ENCODE measurements at regions not wholly inside any gene's neighbourhood (a gene's known extent, or its start where the extent isn't known, plus 50 kb on each side); places are given as distances from the start of the nearest gene placed in this dataset.

DNA sequence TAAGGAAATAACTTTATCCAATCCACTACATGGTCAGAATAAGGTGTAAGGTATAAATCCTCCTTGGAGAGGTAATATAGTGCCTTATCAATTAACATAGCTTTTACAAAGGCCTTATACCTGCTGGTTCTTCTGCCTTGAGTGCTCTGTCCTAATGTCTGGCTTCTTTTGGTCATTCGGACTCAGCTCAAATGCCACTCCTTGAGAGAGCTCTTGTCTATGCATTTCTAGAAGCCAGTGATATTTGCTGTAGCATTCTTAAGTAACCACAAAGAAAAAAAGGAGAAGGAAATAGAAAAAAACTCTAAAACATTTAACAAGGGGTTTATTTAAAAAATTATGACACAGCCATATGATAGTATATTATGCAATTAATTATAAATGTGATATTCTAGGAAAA lies 444.8 kb upstream of the SLIT2 start:
- H3K27me3 ChIP-seq (replicated peaks; ENCODE audit: control insufficient read depth, insufficient read depth, low read length) = no peaks in the 10 kb centered on the region
- DNase-seq (ENCODE audit: extremely low read depth, insufficient read length) = no peak
- TF ChIP-seq, protein P1, sequence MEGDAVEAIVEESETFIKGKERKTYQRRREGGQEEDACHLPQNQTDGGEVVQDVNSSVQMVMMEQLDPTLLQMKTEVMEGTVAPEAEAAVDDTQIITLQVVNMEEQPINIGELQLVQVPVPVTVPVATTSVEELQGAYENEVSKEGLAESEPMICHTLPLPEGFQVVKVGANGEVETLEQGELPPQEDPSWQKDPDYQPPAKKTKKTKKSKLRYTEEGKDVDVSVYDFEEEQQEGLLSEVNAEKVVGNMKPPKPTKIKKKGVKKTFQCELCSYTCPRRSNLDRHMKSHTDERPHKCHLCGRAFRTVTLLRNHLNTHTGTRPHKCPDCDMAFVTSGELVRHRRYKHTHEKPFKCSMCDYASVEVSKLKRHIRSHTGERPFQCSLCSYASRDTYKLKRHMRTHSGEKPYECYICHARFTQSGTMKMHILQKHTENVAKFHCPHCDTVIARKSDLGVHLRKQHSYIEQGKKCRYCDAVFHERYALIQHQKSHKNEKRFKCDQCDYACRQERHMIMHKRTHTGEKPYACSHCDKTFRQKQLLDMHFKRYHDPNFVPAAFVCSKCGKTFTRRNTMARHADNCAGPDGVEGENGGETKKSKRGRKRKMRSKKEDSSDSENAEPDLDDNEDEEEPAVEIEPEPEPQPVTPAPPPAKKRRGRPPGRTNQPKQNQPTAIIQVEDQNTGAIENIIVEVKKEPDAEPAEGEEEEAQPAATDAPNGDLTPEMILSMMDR (IDR thresholded peaks at IDR 0.05; ENCODE audit: insufficient read depth, low read length, poor library complexity, severe bottlenecking) = no peak

DNA sequence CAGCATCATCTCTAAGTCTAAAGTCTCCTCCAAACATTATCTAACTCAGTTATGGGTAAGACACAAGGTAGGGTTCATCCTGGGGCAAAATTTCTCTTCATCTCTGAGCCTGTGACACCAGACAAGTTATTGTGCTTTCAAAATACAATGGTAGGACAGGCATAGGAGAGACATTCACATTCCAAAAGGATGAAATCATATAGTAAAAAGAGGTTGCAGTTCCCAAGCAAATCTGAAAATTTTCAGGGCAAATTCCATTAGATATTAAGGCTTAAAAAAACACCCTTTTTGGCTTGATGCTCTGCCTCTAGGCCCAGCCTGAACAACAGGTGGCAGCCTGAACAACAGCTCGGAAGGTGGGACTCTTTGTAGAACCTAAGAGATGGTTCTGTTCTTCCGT lies 448.3 kb upstream of the SLIT2 start:
- Histone ChIP-seq H3K36me3 (ENCODE audit: control insufficient read depth, insufficient read depth, low read length) (no peaks in the 10 kb centered on the region), H3K4me3 (replicated peaks; ENCODE audit: low read depth, low read length) (no peak overlapping the region), H3K27me3 (replicated peaks; ENCODE audit: control insufficient read depth, insufficient read depth, low read length) (no peaks in the 10 kb centered on the region)
- no peak for DNase-seq (ENCODE audit: extremely low read depth, insufficient read length)
- TF ChIP-seq, protein P1 (IDR thresholded peaks at IDR 0.05; ENCODE audit: insufficient read depth, low read length, poor library complexity, severe bottlenecking) = no peak

More for the DNA sequence above, 444.8 kb upstream of the SLIT2 start:
- Histone ChIP-seq H3K36me3 (ENCODE audit: control insufficient read depth, insufficient read depth, low read length) (no peaks in the 10 kb centered on the region), H3K4me3 (replicated peaks; ENCODE audit: low read depth, low read length) (no peak overlapping the region)

DNA sequence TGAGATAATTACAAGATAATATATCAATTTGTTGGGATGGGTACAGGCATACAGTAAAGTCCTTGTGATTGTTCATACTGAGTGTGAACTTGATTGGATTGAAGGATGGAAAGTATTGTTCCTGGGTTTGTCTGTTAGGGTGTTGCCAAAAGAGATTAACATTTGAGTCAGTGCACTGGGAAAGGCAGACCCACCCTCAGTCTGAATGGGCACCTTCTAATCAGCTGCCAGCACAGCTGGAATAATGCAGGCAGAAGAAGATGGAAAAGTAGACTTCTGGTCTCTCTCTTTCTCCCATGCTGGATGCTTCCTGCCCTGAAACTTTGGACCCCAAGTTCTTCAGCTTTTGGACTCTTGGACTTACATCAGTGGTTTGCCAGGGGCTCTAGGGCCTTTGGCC lies 457.9 kb upstream of the SLIT2 start:
- Histone ChIP-seq H3K36me3 (ENCODE audit: control insufficient read depth, insufficient read depth, low read length) (no peaks in the 10 kb centered on the region), H3K4me3 (replicated peaks; ENCODE audit: low read depth, low read length) (no peak overlapping the region), H3K27me3 (replicated peaks; ENCODE audit: control insufficient read depth, insufficient read depth, low read length) (no peaks in the 10 kb centered on the region)
- DNase-seq (ENCODE audit: extremely low read depth, insufficient read length) = no peak
- TF ChIP-seq, protein P1 (IDR thresholded peaks at IDR 0.05; ENCODE audit: insufficient read depth, low read length, poor library complexity, severe bottlenecking) = no peak

DNA sequence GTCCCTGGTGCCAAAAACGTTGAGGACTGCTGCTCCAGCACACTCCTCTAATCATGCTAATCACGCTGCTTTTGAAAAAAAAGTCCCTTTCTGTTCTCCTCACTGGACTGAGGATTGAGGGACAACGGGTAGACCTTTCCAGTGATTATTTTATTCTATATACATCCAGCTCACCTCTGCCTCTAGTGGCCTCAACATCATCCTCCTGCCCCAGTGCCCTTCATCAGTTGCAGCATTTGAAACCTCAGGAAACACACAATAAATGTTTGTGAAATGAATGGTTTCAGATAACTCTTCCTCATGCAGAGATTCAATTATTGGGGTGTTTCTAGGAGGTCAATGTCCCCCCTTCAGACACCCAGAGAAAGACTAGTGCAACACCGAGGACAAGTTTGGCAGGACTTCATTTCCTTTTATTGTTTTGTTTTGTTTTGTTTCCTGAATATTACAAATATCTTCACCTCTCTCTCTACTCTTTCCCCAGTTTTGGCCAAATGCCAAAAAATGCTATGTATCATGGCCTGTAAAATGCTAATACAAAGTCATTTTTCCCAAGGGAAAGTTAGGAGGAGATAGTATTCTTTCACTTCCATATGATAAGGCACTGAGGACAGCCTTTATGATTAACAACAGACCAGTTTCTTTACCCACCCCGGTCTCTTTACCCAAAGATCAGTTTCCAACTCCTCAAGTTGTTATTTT lies 460.1 kb upstream of the SLIT2 start:
- no peak for DNase-seq (ENCODE audit: extremely low read depth, insufficient read length)
- Histone ChIP-seq H3K27me3 (replicated peaks; ENCODE audit: control insufficient read depth, insufficient read depth, low read length) (no peaks in the 10 kb centered on the region), H3K4me3 (replicated peaks; ENCODE audit: low read depth, low read length) (no peak overlapping the region), H3K36me3 (ENCODE audit: control insufficient read depth, insufficient read depth, low read length) (no peaks in the 10 kb centered on the region)
- TF ChIP-seq, protein P1 (IDR thresholded peaks at IDR 0.05; ENCODE audit: insufficient read depth, low read length, poor library complexity, severe bottlenecking) = no peak

DNA sequence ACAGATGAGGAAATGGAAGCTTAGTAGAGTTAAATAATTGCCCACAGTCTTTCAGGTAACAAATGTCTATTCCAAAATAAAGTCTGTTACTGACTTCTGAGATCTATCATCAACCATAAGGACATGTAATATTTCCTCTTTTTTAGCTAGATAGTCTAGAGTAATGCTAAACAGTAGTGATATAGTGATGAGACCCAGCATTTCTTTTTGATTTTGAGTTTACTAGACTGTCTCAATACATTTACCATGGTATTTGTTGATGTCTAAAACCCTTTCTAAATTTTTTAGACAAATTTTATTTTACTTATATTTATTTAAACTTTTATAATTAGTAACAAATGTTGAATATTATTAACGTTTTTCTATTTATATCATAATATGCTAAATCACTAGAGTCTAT lies 465.1 kb upstream of the SLIT2 start:
- TF ChIP-seq, protein P1 (IDR thresholded peaks at IDR 0.05; ENCODE audit: insufficient read depth, low read length, poor library complexity, severe bottlenecking) = no peak
- Histone ChIP-seq H3K36me3 (ENCODE audit: control insufficient read depth, insufficient read depth, low read length) (no peaks in the 10 kb centered on the region), H3K27me3 (replicated peaks; ENCODE audit: control insufficient read depth, insufficient read depth, low read length) (no peaks in the 10 kb centered on the region), H3K4me3 (replicated peaks; ENCODE audit: low read depth, low read length) (no peak overlapping the region)
- no peak for DNase-seq (ENCODE audit: extremely low read depth, insufficient read length)

Data from GM06990 (cell line).